ENCODE measurements at regions not wholly inside any gene's neighbourhood (a gene's known extent, or its start where the extent isn't known, plus 50 kb on each side); places are given as distances from the start of the nearest gene placed in this dataset.

DNA sequence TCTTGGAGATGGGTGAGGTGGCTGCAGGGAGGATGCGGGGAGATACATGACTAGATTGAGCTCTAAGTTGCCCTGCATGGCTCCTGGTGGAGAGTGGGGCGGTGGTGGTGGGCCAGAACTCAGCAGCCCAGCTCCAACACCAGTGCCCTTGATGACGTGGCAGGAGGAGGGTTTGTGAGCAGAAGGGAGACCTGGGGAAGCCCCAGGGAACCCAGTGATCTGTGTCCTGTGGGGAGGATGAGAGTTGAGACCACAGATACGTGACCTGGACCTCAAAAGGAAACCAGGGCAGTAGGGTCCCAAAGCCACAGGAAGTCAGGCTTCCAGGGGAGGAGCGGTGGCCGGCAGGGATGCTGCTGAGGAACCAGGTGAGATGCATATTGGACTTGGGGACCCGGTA lies 989.1 kb upstream of the TMEM132C start:
- no peak for TF ChIP-seq POLR2AphosphoS5 (IDR thresholded peaks at IDR 0.05)
- TF ChIP-seq TAF1 (IDR thresholded peaks at IDR 0.05; ENCODE audit: low read depth), result no peak
- TF ChIP-seq REST (IDR thresholded peaks at IDR 0.05; ENCODE audit: borderline replicate concordance), result no peak
- TF ChIP-seq EZH2 (IDR thresholded peaks at IDR 0.05; ENCODE audit: borderline replicate concordance, insufficient read depth, low read length, poor library complexity, severe bottlenecking), result no peak
- TF ChIP-seq CTCF (IDR thresholded peaks at IDR 0.05; ENCODE audit: poor library complexity, severe bottlenecking), result no peak
- TF ChIP-seq SMC3 (conservative IDR thresholded peaks at IDR 0.05; ENCODE audit: poor library complexity), result no peak
